ENCODE measurements at regions not wholly inside any gene's neighbourhood (a gene's known extent, or its start where the extent isn't known, plus 50 kb on each side); places are given as distances from the start of the nearest gene placed in this dataset.
A peak's percentile ranks its signal among the peaks of the same experiment; 100 is the strongest.

- DNase-seq = no peak
Observed at GRCh38 chr17:56011406-56012131, 141.7 kb upstream of the ANKFN1 start.

GRCh38 chr17:56018211-56018610 is 135.1 kb upstream of the ANKFN1 start:
- no peak for DNase-seq

DNA sequence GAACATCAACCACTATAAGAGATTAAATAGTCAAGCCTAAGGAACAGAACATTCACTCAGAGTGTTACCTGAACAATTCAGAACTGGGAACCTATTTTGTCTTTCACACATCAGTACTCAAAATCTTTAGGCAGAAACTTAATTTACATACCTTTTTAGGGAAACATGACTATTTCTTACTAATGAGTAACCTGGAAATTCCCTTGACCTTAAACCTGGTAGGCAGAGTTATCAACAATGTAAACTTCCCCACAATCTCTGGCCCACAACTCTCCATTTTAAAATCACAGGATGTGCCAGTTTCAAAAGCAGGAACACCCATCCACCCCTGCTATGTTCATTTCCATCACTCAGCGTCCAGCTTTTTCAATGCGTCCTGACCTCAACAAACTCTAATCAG is 132.9 kb upstream of the ANKFN1 start:
- peak in 1 of 2 donors; percentile 45 for DNase-seq

DNA sequence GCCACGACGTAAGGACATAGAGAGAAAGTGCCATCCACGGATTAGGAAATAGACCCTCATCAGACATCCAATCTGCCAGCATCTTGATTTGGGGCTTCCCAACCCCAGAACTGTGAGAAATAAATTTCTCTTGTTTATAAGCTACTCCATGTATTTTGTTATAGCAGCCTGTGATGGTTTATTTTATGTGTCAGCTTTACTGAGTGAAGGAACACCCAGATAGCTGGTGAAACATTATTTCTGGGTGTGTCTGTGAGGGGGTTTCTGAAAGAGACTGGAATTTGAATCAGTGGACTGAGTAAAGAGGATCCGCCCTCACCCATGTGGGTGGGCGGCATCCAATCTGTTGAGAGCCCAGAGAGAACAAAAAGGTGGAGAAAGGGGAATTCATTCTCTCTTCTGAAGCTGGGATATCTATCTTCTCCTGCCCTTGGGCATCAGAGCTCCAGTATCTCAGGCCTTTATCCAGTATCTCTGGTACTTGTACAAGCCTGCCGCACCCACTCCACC is 131.5 kb upstream of the ANKFN1 start:
- DNase-seq = no peak

DNA sequence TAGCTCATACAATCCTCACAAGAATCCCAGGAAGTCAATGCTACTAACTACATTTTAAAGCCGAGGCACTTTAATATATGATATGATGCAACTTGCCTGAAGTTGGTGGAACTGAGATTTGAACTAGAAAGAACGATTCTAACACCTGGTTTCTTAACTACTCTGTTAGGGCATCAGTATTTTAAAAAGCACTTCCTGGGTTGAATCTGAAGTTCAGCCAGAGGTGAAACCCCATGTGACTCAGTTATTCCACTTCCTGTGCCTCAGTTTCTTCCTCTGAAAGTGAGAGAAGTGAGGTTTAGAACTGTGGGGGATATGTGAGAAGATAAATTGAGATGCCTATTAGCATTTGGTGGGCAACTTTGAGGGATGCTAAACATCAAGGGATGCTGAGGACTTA is 129.4 kb upstream of the ANKFN1 start:
- DNase-seq = no peak

- DNase-seq = no peak
Observed at GRCh38 chr17:56026915-56027314, 126.4 kb upstream of the ANKFN1 start.

DNA sequence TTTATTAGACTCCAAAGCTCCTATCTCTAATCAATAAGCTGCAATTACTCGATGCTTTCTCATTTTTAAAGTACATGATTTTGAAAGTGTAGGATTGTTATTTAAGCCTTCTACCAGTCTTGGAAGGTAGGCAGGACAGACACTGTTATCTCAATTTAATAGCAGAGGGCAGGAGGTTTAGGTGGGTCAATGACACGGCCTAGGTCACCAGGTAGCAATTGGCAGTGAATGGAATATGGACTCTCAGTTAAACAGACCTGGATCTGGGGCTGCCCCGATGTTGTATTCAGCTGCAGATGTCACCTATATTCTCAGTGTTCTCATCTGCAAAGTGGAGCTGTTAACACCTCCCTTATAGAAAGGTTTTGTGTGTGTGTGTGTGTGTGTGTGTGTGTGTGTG is 124.4 kb upstream of the ANKFN1 start:
- DNase-seq = no peak

DNA sequence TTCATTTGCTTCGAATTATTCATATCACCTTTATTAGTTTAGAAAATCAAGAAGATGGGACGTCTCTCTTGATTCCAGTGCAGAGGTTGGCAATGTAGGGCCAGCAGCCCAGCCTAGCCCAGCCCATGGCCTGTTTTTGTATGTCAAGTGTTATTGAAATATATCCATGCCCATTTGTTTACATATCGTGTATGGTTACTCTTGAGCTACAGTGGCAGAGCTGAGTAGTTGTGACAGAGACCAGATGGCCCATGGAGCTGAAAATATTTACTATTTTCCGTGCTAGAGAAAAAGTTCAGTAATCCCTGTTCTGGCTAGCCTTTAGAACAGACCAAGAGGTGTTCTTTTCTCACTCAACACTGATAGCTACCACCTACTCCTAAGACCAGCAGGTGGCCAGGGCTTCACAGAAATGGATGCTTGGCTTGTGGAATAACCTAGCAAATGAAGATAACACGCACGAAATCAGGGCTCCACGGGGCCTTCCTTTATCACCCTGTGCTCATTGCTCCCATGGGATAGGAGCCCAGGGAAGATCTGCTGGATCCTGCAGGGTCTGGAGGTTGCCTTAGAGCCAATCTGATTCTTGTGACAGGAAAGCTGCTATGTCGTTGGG is 123.2 kb upstream of the ANKFN1 start:
- no peak for DNase-seq

DNA sequence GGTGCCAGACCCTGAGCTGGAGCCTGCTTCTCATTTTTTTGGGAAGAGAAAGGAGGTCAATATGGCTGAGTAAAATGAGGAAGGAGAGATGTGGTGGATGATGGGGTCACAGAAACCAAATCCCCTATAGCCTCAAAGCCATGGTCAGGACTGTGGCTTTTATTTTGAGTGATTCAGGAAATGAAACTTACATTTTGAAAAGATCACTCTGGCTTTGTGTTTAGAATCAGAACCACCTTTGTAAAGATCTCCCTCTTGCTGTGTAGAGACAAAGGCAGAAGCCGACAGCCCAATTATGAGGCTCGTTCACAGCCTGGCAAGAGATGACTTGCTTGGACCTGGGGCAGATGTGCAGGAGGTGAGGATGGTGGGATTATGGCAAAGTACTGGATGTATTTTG is 121.6 kb upstream of the ANKFN1 start:
- DNase-seq = no peak

DNA sequence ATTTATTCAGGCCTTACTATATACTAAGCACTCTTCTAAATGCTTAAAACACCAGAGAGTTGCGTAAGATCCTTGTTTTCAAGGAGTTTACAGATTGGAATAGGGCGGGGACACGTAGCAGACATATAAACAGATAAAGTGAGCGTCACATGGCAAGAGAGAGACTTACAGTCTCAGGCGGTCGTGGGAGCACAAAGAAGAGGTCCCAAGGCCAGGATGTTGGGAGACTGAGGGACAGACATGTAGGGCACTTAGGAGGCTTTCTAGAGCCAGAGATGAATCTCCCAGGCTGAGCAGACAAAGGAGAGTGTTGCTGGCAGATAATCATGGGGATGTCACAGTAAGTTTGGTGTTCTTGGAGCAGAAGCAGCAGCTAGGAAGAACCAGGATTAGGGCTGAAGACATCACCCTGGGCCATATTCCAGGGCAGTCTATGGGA is 119.1 kb upstream of the ANKFN1 start:
- no peak for DNase-seq

DNA sequence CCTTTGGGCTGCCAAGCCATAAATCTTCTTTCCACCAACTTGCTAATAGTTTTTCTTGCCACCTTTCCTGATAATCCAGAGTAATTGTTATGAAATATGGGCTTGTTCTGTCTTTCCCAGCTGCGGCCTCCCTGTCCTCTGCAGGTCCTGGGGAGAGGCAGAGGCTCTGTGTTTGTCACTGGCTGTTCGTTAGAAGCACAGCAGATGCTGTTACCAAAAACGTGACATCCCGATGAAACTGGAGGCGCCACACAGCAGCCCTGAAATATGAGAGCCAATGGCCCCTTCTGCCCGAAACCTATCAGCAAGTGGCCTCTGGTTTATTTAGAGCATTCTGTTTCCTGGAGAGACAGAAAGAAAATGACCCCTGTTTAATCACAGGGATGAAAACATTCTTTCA is 115.1 kb upstream of the ANKFN1 start:
- no peak for DNase-seq

- DNase-seq = no peak
Observed at GRCh38 chr17:56045872-56046271, 107.4 kb upstream of the ANKFN1 start.

GRCh38 chr17:56047331-56047730 is 105.9 kb upstream of the ANKFN1 start:
- DNase-seq = no peak

DNA sequence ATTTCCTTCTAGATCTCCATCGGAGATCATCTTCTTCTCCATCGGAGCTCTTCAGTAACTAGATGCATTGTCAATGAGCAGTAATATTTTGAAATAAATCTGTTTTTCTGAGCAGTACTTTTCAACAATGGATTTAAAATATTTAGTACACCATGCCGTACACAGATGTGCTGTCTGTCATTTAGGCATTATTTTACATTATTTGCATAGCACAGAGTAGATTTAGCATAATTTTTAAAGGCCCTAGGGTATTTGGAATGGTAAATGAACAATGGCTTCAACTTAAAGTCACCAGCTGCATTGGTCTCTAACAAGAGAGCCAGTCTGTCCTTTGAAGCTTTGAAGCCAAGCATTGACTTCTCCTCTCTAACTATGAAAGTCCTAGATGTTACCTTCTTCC is 95.4 kb upstream of the ANKFN1 start:
- DNase-seq = no peak

DNA sequence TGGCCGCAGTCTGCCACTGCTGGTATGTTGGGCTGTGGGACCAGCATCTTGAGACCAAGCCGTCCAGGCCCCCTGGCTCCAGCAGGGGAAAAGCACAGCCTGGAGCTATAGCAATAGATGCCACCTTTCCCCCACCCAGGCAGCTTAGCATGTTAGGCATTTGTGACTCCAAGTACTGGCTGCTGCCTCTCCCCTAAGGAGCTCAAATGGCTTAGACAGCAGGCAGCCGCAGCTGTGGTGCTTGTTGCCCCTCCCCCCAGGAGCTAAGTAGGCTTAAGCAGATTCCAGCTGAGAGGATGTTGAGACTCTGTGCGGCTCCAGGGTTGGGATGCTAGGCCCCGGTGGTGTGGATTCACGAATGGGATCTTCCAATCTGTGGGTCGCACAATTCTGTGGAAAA is 88.8 kb upstream of the ANKFN1 start:
- no peak for DNase-seq

DNA sequence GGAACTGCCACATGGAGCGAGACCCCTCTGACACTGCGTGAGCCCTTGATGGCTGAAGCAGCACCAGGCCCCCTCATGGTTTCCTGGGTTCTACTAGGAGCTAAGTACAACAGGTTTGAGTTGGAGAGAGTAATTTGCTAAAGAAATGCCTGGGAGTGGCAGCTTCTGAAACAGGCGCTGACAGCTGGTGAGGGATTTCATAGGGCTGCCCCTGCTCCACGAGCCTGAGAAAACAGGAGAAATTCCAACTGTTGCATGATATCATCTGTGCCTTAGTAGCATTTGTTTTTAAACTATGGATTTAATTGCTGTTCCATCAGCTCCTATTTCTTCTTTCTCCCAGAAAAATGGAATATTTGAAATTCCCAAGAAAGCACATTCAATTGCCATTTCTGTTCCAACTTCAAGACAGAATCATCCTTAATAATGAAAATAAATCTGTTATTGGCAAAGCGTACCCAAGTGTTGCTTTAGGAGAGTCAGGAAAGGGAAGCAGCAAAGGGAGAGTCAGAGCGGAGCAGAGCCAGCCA is 78.8 kb upstream of the ANKFN1 start:
- DNase-seq = no peak

- DNase-seq = no peak
Observed at GRCh38 chr17:56076980-56077379, 76.3 kb upstream of the ANKFN1 start.

DNA sequence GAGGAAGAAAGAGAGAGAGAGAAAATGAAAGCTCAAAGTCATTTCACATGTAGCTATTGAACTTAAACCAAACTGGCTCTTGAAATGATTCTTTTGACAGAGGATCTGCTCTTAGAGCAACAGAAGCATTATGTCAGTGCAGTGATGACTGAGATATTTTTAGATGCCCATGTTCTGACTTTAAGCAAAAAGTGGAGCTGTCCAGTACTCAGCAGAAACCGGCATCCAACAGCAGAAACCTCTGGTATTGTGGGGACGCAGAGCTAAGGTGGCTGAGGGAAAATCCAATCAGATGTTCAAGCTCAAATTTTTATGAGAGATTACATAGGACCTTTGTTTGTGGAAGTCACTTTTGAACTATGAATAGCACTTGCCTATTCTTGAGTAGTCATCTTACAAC is 69.8 kb upstream of the ANKFN1 start:
- DNase-seq = no peak

- DNase-seq = no peak
Observed at GRCh38 chr17:56085576-56086267, 67.6 kb upstream of the ANKFN1 start.

DNA sequence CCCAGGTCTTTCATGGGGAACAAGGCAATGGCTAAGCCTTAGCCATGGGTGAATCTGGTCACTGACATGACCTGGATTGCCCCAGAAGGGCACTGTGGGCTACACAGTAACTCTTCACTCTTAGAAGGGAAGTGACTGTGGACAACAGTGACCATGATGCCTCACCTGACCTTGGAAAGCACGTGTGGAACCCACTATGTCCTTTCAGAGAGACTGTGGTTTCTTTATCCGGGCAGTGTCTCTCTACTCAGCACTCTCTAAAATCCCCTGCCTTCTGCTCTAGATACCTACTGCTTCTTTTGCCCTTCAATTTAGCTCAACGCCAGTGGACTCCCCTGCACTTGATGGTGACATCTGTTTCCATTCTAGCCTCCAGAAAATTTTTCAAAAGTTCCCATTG is 66.1 kb upstream of the ANKFN1 start:
- no peak for DNase-seq

- no peak for DNase-seq
Observed at GRCh38 chr17:56096026-56096810, 57.1 kb upstream of the ANKFN1 start.

GRCh38 chr17:56098746-56099145 is 54.5 kb upstream of the ANKFN1 start:
- no peak for DNase-seq

GRCh38 chr17:56099649-56100048 is 53.6 kb upstream of the ANKFN1 start:
- no peak for DNase-seq
